Stimulated activated CD8-positive, alpha-beta memory T cell treated with anti-CD3 and anti-CD28 coated beads, Interleukin-7, amount 100 ng/mL, for 48 hours (primary cell): ENCODE measurements at regions not wholly inside any gene's neighbourhood (a gene's known extent, or its start where the extent isn't known, plus 50 kb on each side); places are given as distances from the start of the nearest gene placed in this dataset.

Experiments used
- DNase-seq, 2 donors: peaks; one replicate each; pipeline ENCODE4 v3.0.0-alpha.2; 2020; ENCODE audit warnings: low read depth in 1 of 2; ENCODE audit errors: extremely low read depth in 1 of 2

DNA sequence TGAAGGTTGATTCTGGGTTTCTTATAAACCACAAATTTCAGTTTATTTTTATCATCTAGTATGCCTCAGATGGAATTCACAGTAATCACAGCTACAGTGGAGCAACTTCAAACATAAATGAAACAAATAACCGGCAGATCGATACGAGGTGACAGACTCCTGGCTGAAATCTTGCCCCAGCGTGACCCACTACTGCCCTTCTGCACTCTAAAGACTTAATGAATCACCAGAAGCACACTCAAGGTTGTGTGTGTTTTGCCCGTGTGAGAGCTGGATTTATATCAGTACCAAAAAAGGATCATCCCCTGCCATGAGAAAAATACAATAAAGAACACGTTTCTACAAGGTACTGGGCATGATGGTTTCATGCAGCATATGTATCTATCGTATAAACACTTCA is 161.7 kb downstream of the KLF12 start:
- no peak for DNase-seq

DNA sequence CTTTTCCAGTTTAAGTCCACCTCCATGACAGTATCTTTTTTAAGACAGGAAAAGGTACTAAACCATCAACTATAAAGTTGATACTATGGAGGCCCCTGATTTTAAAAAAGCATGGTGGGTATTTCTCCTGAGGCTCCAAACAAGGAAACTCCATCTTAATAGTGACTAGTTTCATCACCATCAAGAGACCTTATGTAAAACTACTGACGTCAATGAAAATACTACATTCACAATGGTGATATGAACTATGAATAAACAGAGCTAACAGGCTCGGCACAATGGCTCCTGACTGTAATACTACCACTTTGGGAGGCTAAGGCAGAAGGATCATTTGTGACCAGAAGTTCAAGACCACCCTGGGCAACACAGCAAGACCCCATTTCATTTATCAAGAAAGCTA is 162.7 kb downstream of the KLF12 start:
- DNase-seq: no peak

DNA sequence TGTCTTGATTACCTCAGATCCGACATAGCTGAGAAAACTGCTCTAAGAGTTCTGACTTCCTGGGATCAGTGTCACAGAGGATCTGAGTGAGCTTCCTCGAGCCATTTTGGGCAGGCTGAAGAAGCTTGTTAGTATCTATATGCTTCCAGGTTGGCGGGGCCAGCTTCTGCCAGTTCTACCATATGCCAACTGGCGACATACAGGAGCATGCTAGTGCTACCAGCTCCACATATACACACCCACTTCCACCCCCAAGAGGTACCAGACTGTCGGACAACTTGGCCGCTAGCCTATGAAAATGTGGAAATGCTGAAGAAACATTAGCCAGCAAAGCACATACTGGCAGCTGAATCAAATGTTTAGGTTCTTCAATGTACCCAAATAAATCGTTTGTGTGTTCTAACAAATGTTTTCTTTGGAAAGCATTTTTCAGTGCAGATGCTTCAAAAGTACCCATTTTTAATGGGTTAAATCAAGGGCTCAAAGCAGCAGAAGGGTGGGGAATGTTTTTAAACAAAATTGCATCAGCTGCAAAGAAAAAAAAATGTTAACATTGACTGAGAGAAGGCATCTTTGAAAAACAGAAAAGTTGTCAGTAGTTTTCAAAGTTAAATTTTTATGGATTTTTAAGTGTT is 163.7 kb downstream of the KLF12 start:
- no peak for DNase-seq

DNA sequence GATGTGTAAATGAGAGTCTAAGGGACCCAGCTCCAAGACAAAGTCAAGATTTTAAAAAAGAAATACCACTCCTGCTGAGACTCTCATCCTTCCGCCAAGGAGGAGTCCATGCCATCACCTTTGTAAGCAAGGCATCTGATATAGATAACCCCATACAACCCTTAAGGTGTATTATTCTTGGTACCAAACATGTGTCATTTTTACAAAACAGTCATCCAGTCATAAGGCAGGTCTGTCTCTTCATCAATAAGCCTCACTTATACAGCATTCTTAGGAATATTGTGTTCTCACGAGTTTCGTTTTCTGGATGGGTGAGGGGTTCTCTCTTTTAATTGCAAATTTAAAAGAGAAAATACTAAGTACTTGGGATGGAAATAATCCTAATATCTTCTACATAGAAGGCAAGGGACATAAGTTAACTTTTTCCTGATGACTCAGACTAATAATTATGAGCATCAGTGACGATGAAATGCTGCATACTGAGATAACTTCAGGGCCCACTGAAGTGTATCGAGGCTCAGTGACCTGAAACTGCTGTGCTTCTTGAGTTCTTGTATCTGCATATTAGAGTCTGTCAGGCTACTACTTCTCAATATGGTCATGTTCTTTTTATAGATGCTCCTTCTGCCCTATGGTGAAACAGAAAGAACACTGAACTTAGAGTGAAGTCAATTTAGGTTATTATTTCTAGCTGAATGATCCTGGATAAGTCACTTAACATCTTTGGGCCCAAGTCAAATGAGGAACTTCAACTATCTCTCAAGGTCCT is 166.6 kb downstream of the KLF12 start:
- DNase-seq: no peak

DNA sequence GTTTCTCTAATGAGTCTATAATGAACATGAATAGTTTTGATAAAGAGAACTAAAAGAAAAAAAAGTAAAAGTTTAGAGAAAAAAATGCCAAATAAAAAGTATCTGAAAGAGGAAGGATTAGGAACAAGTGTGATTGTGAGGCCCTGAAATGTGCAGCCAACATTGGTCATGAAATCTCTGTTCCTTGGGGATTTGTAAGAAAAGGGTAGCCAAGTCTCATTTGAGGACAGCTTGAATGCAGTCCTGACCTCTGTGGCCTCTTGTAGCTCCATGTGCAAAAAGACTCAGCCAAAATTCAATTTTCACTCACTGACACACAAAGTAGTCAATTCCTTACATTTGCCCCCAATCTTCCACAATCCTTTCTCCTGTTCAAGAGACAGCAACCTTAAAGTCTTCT is 167.9 kb downstream of the KLF12 start:
- DNase-seq: no peak

DNA sequence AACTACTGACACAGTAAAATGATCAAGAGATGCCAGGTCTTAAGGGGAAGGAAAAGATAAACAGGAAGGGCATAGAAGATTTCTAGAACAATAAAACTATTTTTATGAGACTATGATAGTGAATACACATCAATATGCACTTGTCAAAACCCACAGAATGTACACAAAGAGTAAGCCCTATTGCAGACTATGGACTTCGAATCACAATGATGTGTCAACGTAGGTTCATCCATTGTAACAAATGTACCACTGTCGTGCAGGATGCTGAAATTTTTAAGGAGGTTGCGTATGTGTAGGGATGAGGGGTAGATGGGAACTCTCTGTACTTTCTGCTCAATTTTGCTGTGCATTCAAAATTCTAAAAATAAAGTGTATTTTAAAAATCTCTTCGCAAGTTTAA is 171.9 kb downstream of the KLF12 start:
- no peak for DNase-seq

DNA sequence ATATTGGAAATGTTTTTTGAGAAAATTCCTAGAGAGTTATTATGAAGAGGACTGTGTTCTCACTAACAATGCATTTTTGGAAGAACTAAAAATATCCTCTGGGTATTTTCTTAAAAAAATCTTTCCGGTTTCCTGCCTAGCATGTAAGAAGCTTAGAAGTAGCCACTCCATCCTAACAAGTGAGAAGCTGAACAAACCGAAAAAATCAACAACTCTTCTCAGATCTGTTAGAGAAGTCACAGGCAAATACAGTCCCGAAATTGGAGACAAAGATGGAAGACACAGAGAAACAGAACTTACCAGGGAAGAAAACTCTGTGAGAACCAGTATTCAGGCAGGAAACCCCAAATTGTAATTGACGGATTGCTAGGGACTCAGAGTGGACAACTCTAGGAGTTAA is 173.0 kb downstream of the KLF12 start:
- DNase-seq: no peak

DNA sequence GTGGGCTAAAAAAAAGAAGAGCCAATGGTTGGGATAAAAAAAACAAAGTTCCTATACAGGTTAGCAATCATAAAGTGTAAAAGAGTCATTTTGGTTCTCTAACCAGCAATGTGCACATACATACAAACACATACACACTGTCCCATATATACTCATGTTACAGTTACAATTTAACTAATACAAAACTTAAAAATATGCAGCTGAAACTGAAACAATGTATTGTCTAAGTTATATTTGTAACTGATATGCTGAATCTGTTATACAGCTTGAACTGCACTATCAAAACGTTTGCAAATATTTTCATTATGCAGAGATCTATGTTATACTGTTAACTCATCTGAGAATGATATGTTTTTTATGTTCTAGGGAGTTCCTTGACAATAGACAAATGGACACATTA is 173.7 kb downstream of the KLF12 start:
- no peak for DNase-seq

DNA sequence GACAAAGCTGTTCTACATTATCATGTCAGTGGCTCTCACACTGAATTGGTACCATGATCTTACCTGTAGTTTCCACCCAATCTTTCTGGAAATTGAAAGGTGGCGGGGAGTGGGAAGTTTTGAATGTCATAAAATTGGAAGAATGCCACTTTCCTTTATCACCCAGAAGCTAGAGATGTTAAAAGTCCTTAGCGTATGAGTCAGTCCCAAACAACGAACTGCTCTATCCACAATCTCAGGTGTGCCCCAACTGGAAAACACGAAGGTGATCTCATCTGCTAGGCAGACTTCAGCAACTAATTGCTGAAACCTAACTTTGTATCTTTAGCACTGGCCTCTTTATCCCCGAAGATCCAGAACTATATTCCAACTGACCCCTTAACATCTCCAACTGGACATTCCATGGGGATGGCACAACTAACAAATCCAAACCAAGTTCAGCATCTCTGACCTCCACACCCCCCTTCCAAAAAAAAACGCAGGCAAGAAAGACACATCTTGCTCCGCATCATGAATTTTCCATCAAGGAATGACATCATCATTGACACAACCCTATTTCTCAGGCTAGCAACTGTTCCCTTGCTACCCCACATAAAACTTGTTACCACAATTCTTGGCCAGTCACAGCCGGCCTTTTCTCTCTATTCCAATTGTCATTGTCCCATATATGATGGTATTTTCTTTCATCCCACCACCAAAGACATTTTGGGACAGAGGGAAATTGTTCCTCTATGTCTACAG is 175.4 kb downstream of the KLF12 start:
- no peak for DNase-seq

DNA sequence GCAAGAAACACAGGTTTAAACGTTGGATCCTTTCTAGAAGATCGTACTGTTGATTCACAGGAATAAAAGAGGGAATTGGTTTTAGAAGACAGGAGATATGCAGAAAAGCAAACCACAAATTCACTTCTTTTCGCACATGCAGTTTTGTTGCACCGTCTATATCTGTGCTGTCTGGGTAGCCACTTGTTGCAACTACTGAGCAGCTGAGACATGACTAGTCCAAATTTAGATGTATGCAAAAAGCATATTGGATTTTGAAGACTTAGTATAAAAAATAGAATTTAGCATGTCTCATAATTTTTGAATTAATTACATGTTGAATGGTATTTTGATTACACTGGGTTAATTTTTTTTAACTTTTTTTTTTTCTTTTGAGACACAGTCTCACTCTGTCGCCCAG is 176.3 kb downstream of the KLF12 start:
- no peak for DNase-seq

DNA sequence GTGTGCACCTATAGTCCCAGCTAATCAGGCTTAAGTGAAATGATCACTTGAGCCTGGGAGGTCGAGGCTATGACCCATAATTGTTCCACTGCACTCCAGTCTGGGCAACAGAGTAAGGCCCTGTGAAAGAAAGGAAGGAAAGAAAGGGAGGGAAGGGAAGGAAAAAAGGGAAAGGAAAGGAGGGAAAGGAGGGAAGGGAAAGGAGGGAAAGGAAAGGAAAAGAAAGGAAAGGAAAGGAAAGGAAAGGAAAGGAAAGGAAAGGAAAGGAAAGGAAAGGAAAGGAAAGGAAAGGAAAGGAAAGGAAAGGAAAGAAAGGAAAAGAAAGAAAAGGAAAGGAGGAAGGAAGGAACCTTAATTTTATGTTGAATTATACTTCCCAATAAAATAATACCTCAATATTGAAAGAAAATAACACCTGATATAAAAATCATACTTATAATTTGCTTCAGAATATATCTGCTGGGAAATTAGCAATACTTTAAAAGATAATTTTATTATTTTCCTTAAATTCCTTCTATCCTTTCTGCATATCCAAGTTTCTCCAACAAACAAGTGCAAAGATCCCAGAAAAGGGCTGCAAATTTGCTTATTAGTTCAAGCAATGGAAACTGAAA is 177.3 kb downstream of the KLF12 start:
- no peak for DNase-seq

DNA sequence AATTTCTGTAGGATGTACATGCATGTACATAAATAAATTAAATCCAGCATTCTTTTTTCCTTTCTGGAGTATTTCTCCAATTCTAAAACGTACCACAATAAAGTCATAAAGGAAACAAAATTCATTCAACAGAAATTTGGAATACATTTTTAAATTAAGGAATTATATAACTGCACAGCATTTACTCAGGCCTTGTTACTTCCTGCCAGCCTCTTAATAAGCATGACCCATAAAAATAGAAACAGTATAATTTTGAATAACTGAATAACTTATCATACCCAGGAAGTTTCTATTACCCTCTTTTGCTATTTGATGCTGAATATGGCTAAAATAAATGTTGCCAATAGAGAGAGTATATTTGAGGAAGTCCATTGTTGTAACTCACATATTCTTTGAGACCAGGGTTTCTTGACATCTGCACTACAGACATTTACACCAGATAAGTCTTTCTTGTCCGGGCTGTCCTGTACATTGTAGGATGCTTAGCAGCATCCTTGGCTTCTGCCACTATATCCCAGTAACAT is 178.2 kb downstream of the KLF12 start:
- DNase-seq: no peak

DNA sequence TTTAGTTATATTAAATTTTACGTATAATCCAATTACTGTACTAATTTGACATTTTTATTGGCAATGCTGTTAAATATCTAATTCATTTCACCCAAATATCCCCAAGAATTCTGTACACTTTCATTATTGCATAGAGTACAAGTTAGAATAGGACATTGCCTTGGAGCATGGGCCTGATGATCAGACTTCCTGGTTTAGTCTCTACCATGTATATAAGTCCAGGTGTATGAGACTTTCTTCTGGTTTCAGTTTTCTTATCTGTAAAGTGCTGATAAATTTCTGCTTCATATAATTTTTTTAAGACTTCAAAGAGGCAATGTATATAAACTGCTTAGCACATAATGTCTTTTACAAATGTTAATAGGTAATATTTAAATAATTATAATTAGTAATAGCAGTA is 179.4 kb downstream of the KLF12 start:
- DNase-seq: no peak

DNA sequence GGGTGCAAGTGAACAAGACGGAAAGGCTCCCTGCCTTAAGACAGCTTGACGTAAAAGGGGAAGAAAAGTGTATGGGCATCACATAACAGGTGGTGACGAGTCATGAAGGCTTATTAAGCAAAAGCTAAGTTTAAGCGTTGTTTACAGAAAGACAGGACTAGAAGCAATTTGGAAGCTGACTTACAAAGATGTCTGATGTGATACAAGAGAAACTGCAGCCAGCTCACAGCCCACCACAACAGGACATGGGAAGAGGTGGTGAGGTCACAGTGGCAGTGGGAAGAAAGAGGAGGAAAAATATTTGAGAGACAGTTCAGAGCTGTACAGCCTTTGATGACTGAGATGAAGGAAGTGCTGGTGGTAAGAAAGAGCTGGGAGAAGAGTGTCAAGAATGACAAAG is 181.6 kb downstream of the KLF12 start:
- no peak for DNase-seq

DNA sequence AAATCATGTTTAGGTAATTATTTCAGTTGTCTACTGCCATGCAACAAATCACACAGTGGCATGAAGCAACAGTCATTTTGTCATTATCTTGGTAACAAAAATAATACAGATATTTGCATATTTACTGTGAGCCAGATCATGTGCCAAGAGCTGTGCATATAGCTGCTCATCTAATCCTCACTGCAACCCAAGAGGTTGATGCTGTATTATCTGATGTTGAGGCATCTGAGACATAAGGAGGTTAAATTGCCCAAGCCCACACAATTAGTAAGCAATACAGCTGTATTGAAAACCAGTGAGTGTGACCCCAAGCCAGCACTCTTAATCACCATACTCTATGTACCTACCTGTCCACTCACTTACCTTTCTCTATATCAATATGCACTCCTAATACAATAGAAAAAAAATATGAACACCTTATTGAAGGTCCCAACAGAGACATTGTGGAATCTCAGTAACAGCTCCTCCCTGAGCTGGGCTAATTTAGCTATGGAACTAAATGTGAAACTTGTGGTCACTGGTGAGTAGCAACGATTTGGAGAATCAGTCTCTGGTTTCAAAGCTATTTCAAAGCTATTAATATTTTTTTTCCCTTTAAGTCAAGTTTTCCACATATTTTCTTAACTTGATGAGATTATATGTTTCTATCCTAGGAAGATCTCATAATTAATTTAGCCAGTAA is 185.2 kb downstream of the KLF12 start:
- DNase-seq: no peak

DNA sequence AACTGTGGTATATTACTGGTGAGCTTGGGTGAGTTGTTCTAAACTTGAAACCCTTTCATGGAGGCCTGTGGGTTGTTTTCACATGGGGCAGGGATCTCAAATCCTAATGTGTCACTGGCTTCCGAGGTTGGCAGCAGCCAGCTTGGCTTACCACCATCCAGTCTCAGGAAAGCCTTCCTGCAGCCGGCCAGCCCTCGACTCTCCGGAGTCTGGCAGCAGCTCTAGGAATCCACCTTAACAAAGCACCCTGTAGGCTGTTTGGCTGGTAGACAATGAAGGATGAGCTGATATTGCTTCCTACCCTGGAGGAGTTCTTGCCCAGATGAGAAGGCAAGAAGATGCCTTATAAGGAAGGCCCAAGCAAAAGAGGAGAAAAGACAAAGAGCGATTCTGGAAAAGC is 188.3 kb downstream of the KLF12 start:
- DNase-seq: no peak

DNA sequence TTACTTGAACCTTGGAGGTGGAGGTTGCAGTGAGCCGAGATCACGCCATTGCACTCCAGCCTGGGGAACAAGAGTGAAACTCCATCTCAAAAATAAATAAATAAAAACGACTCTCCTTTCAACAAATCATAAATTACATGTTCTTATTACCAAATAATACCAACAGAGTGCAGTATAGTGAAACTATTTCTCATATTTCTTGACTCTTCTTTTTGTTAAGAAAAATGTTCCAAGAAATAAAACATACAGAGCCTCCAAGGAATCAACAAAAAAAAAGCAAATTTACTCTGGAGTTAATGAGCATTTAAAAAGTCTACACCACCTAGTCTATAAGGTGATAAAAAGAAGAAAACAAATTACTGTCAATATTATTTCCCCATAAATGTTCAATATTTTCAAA is 188.8 kb downstream of the KLF12 start:
- no peak for DNase-seq

DNA sequence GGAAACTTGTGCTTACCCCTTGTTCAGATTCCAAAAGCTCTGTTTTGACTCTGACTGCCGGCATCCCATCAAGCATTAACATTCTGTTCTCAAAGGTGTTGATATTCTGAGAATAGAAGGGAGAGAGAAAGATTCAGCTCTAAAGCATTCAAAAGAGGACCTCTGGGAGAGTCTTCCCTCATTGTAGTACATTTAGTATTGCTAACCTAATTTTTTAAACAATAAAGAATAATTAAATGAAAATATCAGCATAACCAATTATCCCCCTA is 190.3 kb downstream of the KLF12 start:
- no peak for DNase-seq

DNA sequence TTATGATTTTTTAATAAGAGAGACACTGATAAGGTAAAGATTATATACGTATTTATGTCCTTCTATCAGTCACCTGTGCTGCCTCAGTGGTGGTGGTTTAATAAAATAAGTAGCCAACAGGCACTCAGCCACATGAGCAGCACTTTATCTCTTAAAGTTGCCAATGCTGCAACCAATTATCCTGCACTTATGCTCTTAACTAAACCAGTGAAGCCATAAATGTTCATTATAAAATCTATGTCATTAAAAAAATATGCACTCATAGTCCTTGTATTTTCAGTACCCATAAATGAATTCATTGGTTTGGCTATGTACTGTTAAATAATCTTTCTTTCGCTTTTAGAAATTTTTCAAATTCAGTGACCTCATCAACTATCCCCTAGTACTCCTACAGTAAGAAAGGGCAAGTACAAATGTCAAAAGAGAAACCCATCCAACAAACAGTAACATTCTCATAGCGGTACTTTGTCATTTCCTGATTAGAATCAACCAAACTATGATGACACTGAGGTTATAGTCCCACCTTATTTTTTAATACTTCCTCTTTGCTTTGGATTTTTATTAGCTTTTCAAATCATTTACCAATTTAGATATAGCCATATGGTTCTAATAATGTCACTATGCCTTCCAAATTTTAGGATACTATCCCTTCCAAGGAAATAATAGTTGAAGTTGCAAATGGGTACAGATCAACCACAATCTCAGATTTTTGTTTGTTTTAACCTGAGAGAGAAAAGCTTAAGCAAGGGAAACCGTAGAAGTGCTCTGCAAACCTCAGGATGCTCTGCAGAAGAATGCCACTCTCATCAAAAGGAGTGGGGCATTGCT is 190.9 kb downstream of the KLF12 start:
- DNase-seq: no peak

DNA sequence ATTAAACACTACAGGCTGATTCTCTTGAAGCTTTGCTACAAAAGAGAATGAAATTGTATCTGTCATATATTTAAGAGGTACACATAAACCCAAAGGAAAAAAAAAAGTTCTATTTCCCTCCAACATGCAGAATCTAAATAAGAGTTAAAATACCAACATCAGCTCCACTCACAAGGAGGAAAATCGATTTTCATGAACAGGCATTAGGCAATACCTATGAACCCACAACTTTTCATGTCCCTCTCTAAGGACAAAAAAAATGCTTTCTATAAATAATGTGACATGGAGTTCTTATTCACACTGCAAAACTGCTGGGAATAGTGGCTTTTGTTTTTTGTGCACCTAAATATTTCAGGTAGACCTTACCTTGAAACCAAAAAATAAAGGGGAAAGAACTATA is 192.5 kb downstream of the KLF12 start:
- no peak for DNase-seq
